HG03342 (cell line): ENCODE measurements at regions not wholly inside any gene's neighbourhood (a gene's known extent, or its start where the extent isn't known, plus 50 kb on each side); places are given as distances from the start of the nearest gene placed in this dataset.
"Not testable (repeated sequence)": the region's sequence is repeated elsewhere in the genome, so short reads cannot be mapped to it uniquely, and the experiment has no call there.

Experiments used
- ATAC-seq: cut with Tn5 transposase; IDR thresholded peaks from one replicate; pipeline ENCODE4 v1.9.1; 2021; ENCODE audit warnings: mild to moderate bottlenecking, moderate library complexity; ENCODE audit not compliant: unreplicated experiment

GRCh38 chr12:33672836-33673577 is 233.4 kb upstream of the SYT10 start:
- ATAC-seq, result no peak

GRCh38 chr12:33676866-33677265 is 237.2 kb upstream of the SYT10 start:
- no peak for ATAC-seq

GRCh38 chr12:33678221-33678964 is 238.8 kb upstream of the SYT10 start:
- no peak for ATAC-seq

- ATAC-seq, result no peak
Measured at GRCh38 chr12:33690562-33690961, 250.9 kb upstream of the SYT10 start.

GRCh38 chr12:33703221-33703620 is 263.6 kb upstream of the SYT10 start:
- ATAC-seq, result no peak

GRCh38 chr12:33706927-33707326 is 267.3 kb upstream of the SYT10 start:
- no peak for ATAC-seq

- ATAC-seq, result no peak
Measured at GRCh38 chr12:33708935-33709334, 269.3 kb upstream of the SYT10 start.

- ATAC-seq, result no peak
Measured at GRCh38 chr12:33710548-33710947, 270.9 kb upstream of the SYT10 start.

GRCh38 chr12:33718631-33719030 is 279.0 kb upstream of the SYT10 start:
- no peak for ATAC-seq

GRCh38 chr12:33721561-33721960 is 281.9 kb upstream of the SYT10 start:
- no peak for ATAC-seq

- ATAC-seq, result no peak
Measured at GRCh38 chr12:33724867-33725266, 285.2 kb upstream of the SYT10 start.

GRCh38 chr12:33734871-33735270 is 287.4 kb upstream of the ALG10 start:
- ATAC-seq, result no peak

GRCh38 chr12:33752854-33753253 is 269.4 kb upstream of the ALG10 start:
- ATAC-seq, result no peak

GRCh38 chr12:33757701-33758100 is 264.6 kb upstream of the ALG10 start:
- no peak for ATAC-seq

GRCh38 chr12:33759279-33759678 is 263.0 kb upstream of the ALG10 start:
- no peak for ATAC-seq

- ATAC-seq, result no peak
Measured at GRCh38 chr12:33763331-33763730, 259.0 kb upstream of the ALG10 start.

GRCh38 chr12:33770652-33771051 is 251.6 kb upstream of the ALG10 start:
- ATAC-seq, result no peak

- no peak for ATAC-seq
Measured at GRCh38 chr12:33771889-33772288, 250.4 kb upstream of the ALG10 start.

GRCh38 chr12:33773091-33773490 is 249.2 kb upstream of the ALG10 start:
- not testable (repeated sequence) for ATAC-seq

- no peak for ATAC-seq
Measured at GRCh38 chr12:33786532-33786931, 235.8 kb upstream of the ALG10 start.

- no peak for ATAC-seq
Measured at GRCh38 chr12:33794954-33795353, 227.3 kb upstream of the ALG10 start.

GRCh38 chr12:33795536-33795935 is 226.8 kb upstream of the ALG10 start:
- no peak for ATAC-seq
